Left renal cortex interstitium (tissue), 4 donors: ENCODE measurements at regions not wholly inside any gene's neighbourhood (a gene's known extent, or its start where the extent isn't known, plus 50 kb on each side); places are given as distances from the start of the nearest gene placed in this dataset.
"Not testable (repeated sequence)": the region's sequence is repeated elsewhere in the genome, so short reads cannot be mapped to it uniquely, and the experiment has no call there.

Experiments
- DNase-seq, 4 donors: peaks; one replicate each; pipeline ENCODE4 v3.0.0-alpha.2; 2013; ENCODE audit warnings: low read depth in 4 of 4, low spot score in 2 of 4, missing footprints in 1 of 4

GRCh38 chr19:28434365-28434764, 778.6 kb downstream of the UQCRFS1 start:
- DNase-seq: not testable (repeated sequence)

- not testable (repeated sequence) for DNase-seq
Observed at GRCh38 chr19:28433166-28433565, 779.8 kb downstream of the UQCRFS1 start.

GRCh38 chr19:28430214-28430613, 782.7 kb downstream of the UQCRFS1 start:
- no peak for DNase-seq

- no peak for DNase-seq
Observed at GRCh38 chr19:28429356-28429755, 783.6 kb downstream of the UQCRFS1 start.

GRCh38 chr19:28428663-28429348, 784.1 kb downstream of the UQCRFS1 start:
- DNase-seq: no peak

GRCh38 chr19:28427376-28428083, 785.4 kb downstream of the UQCRFS1 start:
- no peak for DNase-seq

- no peak for DNase-seq
Observed at GRCh38 chr19:28426730-28427225, 786.2 kb downstream of the UQCRFS1 start.

GRCh38 chr19:28426110-28426729, 786.7 kb downstream of the UQCRFS1 start:
- no peak for DNase-seq

- DNase-seq: peak in 2 of 4 donors; percentile 60 to 72
Observed at GRCh38 chr19:28425046-28425931, 787.7 kb downstream of the UQCRFS1 start.

GRCh38 chr19:28424662-28425045, 788.3 kb downstream of the UQCRFS1 start:
- DNase-seq: no peak

GRCh38 chr19:28424077-28424476, 788.9 kb downstream of the UQCRFS1 start:
- no peak for DNase-seq

- DNase-seq: no peak
Observed at GRCh38 chr19:28422791-28423650, 789.9 kb downstream of the UQCRFS1 start.

GRCh38 chr19:28422046-28422445, 790.9 kb downstream of the UQCRFS1 start:
- DNase-seq: no peak

- no peak for DNase-seq
Observed at GRCh38 chr19:28420811-28421550, 792.0 kb downstream of the UQCRFS1 start.

- DNase-seq: no peak
Observed at GRCh38 chr19:28419312-28419711, 793.6 kb downstream of the UQCRFS1 start.

GRCh38 chr19:28417361-28417760, 795.6 kb downstream of the UQCRFS1 start:
- no peak for DNase-seq

- DNase-seq: no peak
Observed at GRCh38 chr19:28416245-28416644, 796.7 kb downstream of the UQCRFS1 start.

GRCh38 chr19:28414748-28415147, 798.2 kb downstream of the UQCRFS1 start:
- no peak for DNase-seq

- no peak for DNase-seq
Observed at GRCh38 chr19:28409859-28410258, 803.1 kb downstream of the UQCRFS1 start.
